GM12878 (cell line): ENCODE measurements at regions not wholly inside any gene's neighbourhood (a gene's known extent, or its start where the extent isn't known, plus 50 kb on each side); places are given as distances from the start of the nearest gene placed in this dataset.

Source experiments
- ATAC-seq: fragments of 200-7000 bp; cut with Tn5 transposase; 3 replicates; pipeline ENCODE4 v1.9.1; 2020; ENCODE audit warnings: mild to moderate bottlenecking, moderate library complexity
- BruUV-seq: library from RNA; stranded (reverse); fragments of 400-500 nt; replicated peaks from 2 replicates; lab custom pipeline; 2021; lab: Mats Ljungman, UMichigan
- CTCF ChIA-PET: fragments of 300-600 bp; sonication (Branson Sonifier 250); formaldehyde crosslinking; extraction: SDS; loops from one replicate; lab custom pipeline; 2021; ENCODE audit warnings: inconsistent platforms; lab: Yijun Ruan, JAX
- POLR2A ChIA-PET: fragments of 350-600 bp; formaldehyde crosslinking; extraction: SDS; loops from one replicate; lab custom pipeline; 2021; ENCODE audit warnings: inconsistent platforms; lab: Charles Lee
- RAD21 ChIA-PET: fragments of 300-600 bp; sonication (Branson Sonifier 250); formaldehyde crosslinking; loops from one replicate; lab custom pipeline; 2023; ENCODE audit warnings: antibody characterized with exemption; ENCODE audit not compliant: unreplicated experiment; lab: Charles Lee
- SMC1A ChIA-PET: fragments of 300-600 bp; sonication (Branson Sonifier 250); formaldehyde crosslinking; loops from one replicate; lab custom pipeline; 2023; ENCODE audit not compliant: unreplicated experiment, uncharacterized antibody; lab: Charles Lee
- DNase-seq: peaks from one replicate; pipeline ENCODE4 v3.0.0-alpha.2; 2011; ENCODE audit warnings: low read depth, low spot score
- FAIRE-seq: peaks from 3 replicates; lab custom pipeline; 2011; peaks lifted over from hg19 to GRCh38; lab: Jason Lieb, UNC
- H2AFZ ChIP-seq: 2 replicates; pipeline ENCODE4 v1.6.0; 2011; ENCODE audit warnings: low read depth, low read length, control low read depth; ENCODE audit not compliant: control insufficient read depth
- H3K27ac ChIP-seq: 2 replicates; pipeline ENCODE4 v1.5.1; 2011; ENCODE audit warnings: control low read depth; ENCODE audit not compliant: control insufficient read depth, insufficient read depth
- H3K27me3 ChIP-seq, 2 experiments: replicated peaks in 1 of 2; 2 replicates each; pipeline versions ENCODE4 v1.6.0 to v1.6.1; 2011; ENCODE audit warnings: low read length in 1 of 2; ENCODE audit not compliant: control insufficient read depth in 2 of 2, insufficient read depth in 2 of 2
- H3K36me3 ChIP-seq, 2 experiments: 2 replicates each; pipeline ENCODE4 v1.5.1; 2011; ENCODE audit warnings: low read length in 1 of 2; ENCODE audit not compliant: control insufficient read depth in 2 of 2, insufficient read depth in 2 of 2
- H3K4me1 ChIP-seq: 2 replicates; pipeline ENCODE4 v1.6.1; 2011; ENCODE audit warnings: mild to moderate bottlenecking, low read length, moderate library complexity, mixed read lengths; ENCODE audit not compliant: control insufficient read depth, insufficient read depth
- H3K4me2 ChIP-seq: 2 replicates; pipeline ENCODE4 v1.6.0; 2011; ENCODE audit warnings: control low read depth; ENCODE audit not compliant: control insufficient read depth, insufficient read depth
- H3K4me3 ChIP-seq: fragments of 200-600 bp; sonication (generic); 2 replicates; pipeline ENCODE4 v1.5.1; 2016
- H3K79me2 ChIP-seq: 2 replicates; pipeline ENCODE4 v1.6.0; 2011; ENCODE audit warnings: low read length; ENCODE audit not compliant: control insufficient read depth, insufficient read depth
- H3K9ac ChIP-seq: 2 replicates; pipeline ENCODE4 v1.8.0; 2011; ENCODE audit warnings: low read length, control low read depth, mixed read lengths; ENCODE audit not compliant: control insufficient read depth, insufficient read depth
- H3K9me3 ChIP-seq: replicated peaks from 3 replicates; pipeline ENCODE4 v1.5.1; 2011; ENCODE audit warnings: mild to moderate bottlenecking, low read length; ENCODE audit not compliant: control insufficient read depth, insufficient read depth
- H4K20me1 ChIP-seq: 2 replicates; pipeline ENCODE4 v1.6.0; 2011; ENCODE audit not compliant: control insufficient read depth, insufficient read depth
- ATF3 ChIP-seq: IDR thresholded peaks from 2 replicates; pipeline ENCODE4 v1.6.1; 2011; ENCODE audit warnings: low read depth, mild to moderate bottlenecking, low read length, moderate library complexity, borderline replicate concordance; ENCODE audit errors: extremely low read depth
- KDM1A ChIP-seq: fragments of 200-600 bp; sonication (generic); IDR thresholded peaks from 2 replicates; pipeline ENCODE4 v1.6.1; 2016; ENCODE audit warnings: borderline replicate concordance
- PML ChIP-seq: IDR thresholded peaks from 2 replicates; pipeline ENCODE4 v1.6.1; 2012; ENCODE audit warnings: low read length, inconsistent platforms
- SMAD1 ChIP-seq: fragments of 450-650 bp; IDR thresholded peaks from 2 replicates; pipeline ENCODE4 v1.6.1; 2018; ENCODE audit warnings: mild to moderate bottlenecking, low read depth; ENCODE audit not compliant: partially characterized antibody
- SPI1 ChIP-seq: IDR thresholded peaks from 2 replicates; pipeline ENCODE4 v1.6.1; 2011; ENCODE audit warnings: low read depth, mild to moderate bottlenecking, low read length, moderate library complexity, borderline replicate concordance; ENCODE audit not compliant: insufficient read depth
- SUZ12 ChIP-seq: fragments of 200-600 bp; sonication (generic); IDR thresholded peaks from one replicate; pipeline ENCODE4 v1.6.1; 2018; ENCODE audit warnings: antibody characterized with exemption, mild to moderate bottlenecking; ENCODE audit not compliant: unreplicated experiment
- WGBS: methylation state at CpG from one replicate; pipeline ENCODE4 v1.1.6; 2016; ENCODE audit warnings: low lambda C conversion rate; ENCODE audit not compliant: insufficient replicate concordance, insufficient coverage; ENCODE audit errors: missing lambda C conversion rate; 5-methylcytosine and 5-hydroxymethylcytosine counted together
- in situ Hi-C: fragments of 300-500 bp; cut with MboI; formaldehyde crosslinking; loops from 9 replicates; pipeline ENCODE4 v1.14.3; 2018; ENCODE audit warnings: mixed read lengths
- intact Hi-C: fragments of 100-400 bp; cut with micrococcal nuclease; formaldehyde crosslinking; loops from one replicate; pipeline ENCODE4 v1.14.2; 2022; ENCODE audit not compliant: unreplicated experiment

- H3K4me1 ChIP-seq = no peaks in the 10 kb centered on the region
- no peak for DNase-seq
- no peak overlapping the region for H3K9ac ChIP-seq
- ChIA-PET SMC1A (interaction anchor here (0.7 kb wide), 1 partner anchor 105 kb away, joined by 3 read pairs; no protein-coding TSS in a partner anchor), CTCF (no interaction called here), POLR2A (no interaction called here), RAD21 (no interaction called here)
- no peak for FAIRE-seq
- H2AFZ ChIP-seq = no peak overlapping the region
- H3K9me3 ChIP-seq = no peaks in the 10 kb centered on the region
- no peaks in the 10 kb centered on the region for H3K27me3 ChIP-seq
- no TSS peak for BruUV-seq
- 22% methylated on average over 6 of the region's 6 CpGs for WGBS
- no peaks in the 10 kb centered on the region for H3K79me2 ChIP-seq
- no peaks in the 10 kb centered on the region for H3K36me3 ChIP-seq
- no peak overlapping the region for H3K4me2 ChIP-seq
- intact Hi-C loops = no loop called here
- no peak for ATAC-seq
- no peak overlapping the region for H3K4me3 ChIP-seq
- no peak for TF ChIP-seq ATF3
- TF ChIP-seq KDM1A = no peak
- TF ChIP-seq PML = no peak
- no peak for TF ChIP-seq SPI1
- TF ChIP-seq, all 136 proteins: peak for 0
- H3K27ac ChIP-seq = no peak overlapping the region
- no peaks in the 10 kb centered on the region for H4K20me1 ChIP-seq
- in situ Hi-C loops = no loop called here
Observed at GRCh38 chr1:96544051-96544830, 177.3 kb upstream of the PTBP2 start.

GRCh38 chr1:96544831-96545221, 176.8 kb upstream of the PTBP2 start:
- no peak for ATAC-seq
- Histone ChIP-seq H4K20me1 (no peaks in the 10 kb centered on the region), H3K27me3 (no peaks in the 10 kb centered on the region), H3K9ac (no peak overlapping the region), H3K4me1 (no peaks in the 10 kb centered on the region), H3K4me2 (no peak overlapping the region), H2AFZ (no peak overlapping the region), H3K9me3 (no peaks in the 10 kb centered on the region), H3K36me3 (no peaks in the 10 kb centered on the region), H3K79me2 (no peaks in the 10 kb centered on the region), H3K27ac (no peak overlapping the region), H3K4me3 (no peak overlapping the region)
- 33% methylated on average over 1 of the region's 1 CpG for WGBS
- ChIA-PET SMC1A (interaction anchor here (0.7 kb wide), 1 partner anchor 104 kb away, joined by 3 read pairs; no protein-coding TSS in a partner anchor), CTCF (no interaction called here), RAD21 (no interaction called here), POLR2A (no interaction called here)
- in situ Hi-C loops = no loop called here
- no peak for DNase-seq
- intact Hi-C loops = no loop called here
- no TSS peak for BruUV-seq
- TF ChIP-seq SMAD1 (no peak), SUZ12 (no peak)
- FAIRE-seq = no peak
